Neuronal stem cell (in vitro differentiated cells): ENCODE measurements at regions not wholly inside any gene's neighbourhood (a gene's known extent, or its start where the extent isn't known, plus 50 kb on each side); places are given as distances from the start of the nearest gene placed in this dataset.
"Not testable (repeated sequence)": the region's sequence is repeated elsewhere in the genome, so short reads cannot be mapped to it uniquely, and the experiment has no call there.

ENCODE experiments used
- DNase-seq: peaks from one replicate; pipeline ENCODE4 v3.0.0-alpha.2; 2013; ENCODE audit warnings: low spot score
- H2AFZ ChIP-seq: one replicate; pipeline ENCODE4 v1.6.1; 2013; ENCODE audit warnings: mild to moderate bottlenecking, low read length, inconsistent platforms
- H2AK5ac ChIP-seq: 2 replicates; pipeline ENCODE4 v1.6.1; 2013; ENCODE audit warnings: low read depth, mild to moderate bottlenecking, inconsistent platforms, low read length, moderate library complexity, mixed read lengths
- H2BK120ac ChIP-seq: 2 replicates; pipeline ENCODE4 v1.6.1; 2013; ENCODE audit warnings: low read depth, mild to moderate bottlenecking, inconsistent platforms, low read length, moderate library complexity, mixed read lengths
- H2BK12ac ChIP-seq: one replicate; pipeline ENCODE4 v1.6.1; 2013; ENCODE audit warnings: low read length, inconsistent platforms
- H2BK15ac ChIP-seq: 2 replicates; pipeline ENCODE4 v1.6.1; 2013; ENCODE audit warnings: mild to moderate bottlenecking, low read length, inconsistent platforms, mixed read lengths
- H2BK5ac ChIP-seq: one replicate; pipeline ENCODE4 v1.6.1; 2013; ENCODE audit warnings: inconsistent platforms, mild to moderate bottlenecking, low read length, moderate library complexity
- H3K14ac ChIP-seq: one replicate; pipeline ENCODE4 v1.6.1; 2013; ENCODE audit warnings: low read length, inconsistent platforms
- H3K18ac ChIP-seq: 2 replicates; pipeline ENCODE4 v1.6.1; 2013; ENCODE audit warnings: low read length, inconsistent platforms
- H3K23ac ChIP-seq: 2 replicates; pipeline ENCODE4 v1.6.1; 2013; ENCODE audit warnings: low read depth, mild to moderate bottlenecking, mixed read lengths, low read length, inconsistent platforms; ENCODE audit not compliant: poor library complexity
- H3K27ac ChIP-seq: replicated peaks from 3 replicates; pipeline ENCODE4 v1.5.1; 2013; ENCODE audit warnings: low read length, inconsistent platforms
- H3K27me3 ChIP-seq, 3 experiments: 2 replicates each; pipeline ENCODE4 v1.6.1; 2013; ENCODE audit warnings: low read length in 3 of 3, mild to moderate bottlenecking in 2 of 3, inconsistent platforms in 1 of 3, low read depth in 1 of 3, mixed read lengths in 1 of 3, moderate library complexity in 1 of 3; ENCODE audit not compliant: control insufficient read depth in 3 of 3, insufficient read depth in 3 of 3
- H3K36me3 ChIP-seq, 2 donors: replicated peaks in 1 of 2; 2 replicates each; pipeline ENCODE4 v1.6.1; 2013; ENCODE audit warnings: low read length in 2 of 2; ENCODE audit not compliant: control insufficient read depth in 2 of 2, insufficient read depth in 2 of 2
- H3K4ac ChIP-seq: 2 replicates; pipeline ENCODE4 v1.6.1; 2013; ENCODE audit warnings: inconsistent platforms, mild to moderate bottlenecking, low read length, moderate library complexity
- H3K4me1 ChIP-seq, 2 donors: 1 replicate in 1 of 2; 2 replicates in 1 of 2; pipeline ENCODE4 v1.6.1; 2013; ENCODE audit warnings: low read length in 2 of 2, low read depth in 1 of 2; ENCODE audit not compliant: control insufficient read depth in 2 of 2, insufficient read depth in 1 of 2
- H3K4me2 ChIP-seq: one replicate; pipeline ENCODE4 v1.6.1; 2013; ENCODE audit warnings: mild to moderate bottlenecking, low read length, inconsistent platforms; ENCODE audit not compliant: insufficient read depth, poor library complexity, severe bottlenecking
- H3K4me3 ChIP-seq, 2 donors: 2 replicates each; pipeline ENCODE4 v1.5.1; 2013; ENCODE audit warnings: low read length in 2 of 2, mild to moderate bottlenecking in 2 of 2, inconsistent platforms in 1 of 2, moderate library complexity in 1 of 2
- H3K79me1 ChIP-seq: one replicate; pipeline ENCODE4 v1.6.1; 2013; ENCODE audit warnings: low read depth, mild to moderate bottlenecking, inconsistent platforms, low read length, moderate library complexity
- H3K9ac ChIP-seq: one replicate; pipeline ENCODE4 v1.6.1; 2013; ENCODE audit warnings: mild to moderate bottlenecking, low read depth, low read length, inconsistent platforms; ENCODE audit not compliant: poor library complexity
- H3K9me3 ChIP-seq, 2 donors: replicated peaks in 1 of 2; 2 replicates each; pipeline versions ENCODE3 to v1.6.1; 2013; ENCODE audit warnings: low read length in 2 of 2, mild to moderate bottlenecking in 2 of 2, inconsistent platforms in 1 of 2, low read depth in 1 of 2, mixed read lengths in 1 of 2, moderate library complexity in 1 of 2; ENCODE audit not compliant: control insufficient read depth in 2 of 2, insufficient read depth in 1 of 2
- H4K8ac ChIP-seq: one replicate; pipeline ENCODE4 v1.6.1; 2013; ENCODE audit warnings: low read depth, mild to moderate bottlenecking, inconsistent platforms, low read length, moderate library complexity
- H4K91ac ChIP-seq: one replicate; pipeline ENCODE4 v1.6.1; 2013; ENCODE audit warnings: low read length, low read depth, mild to moderate bottlenecking, inconsistent platforms; ENCODE audit not compliant: poor library complexity
- WGBS, 2 donors: extraction: QIAGEN DNeasy Blood & Tissue Kit; methylation state at CpG; one replicate each; pipeline ENCODE4 v1.1.7; 2013; ENCODE audit warnings: missing lambda C conversion rate in 2 of 2, mixed read lengths in 1 of 2; ENCODE audit not compliant: insufficient read length in 2 of 2, insufficient replicate concordance in 1 of 2; ENCODE audit errors: extremely low coverage in 2 of 2; 5-methylcytosine and 5-hydroxymethylcytosine counted together

DNA sequence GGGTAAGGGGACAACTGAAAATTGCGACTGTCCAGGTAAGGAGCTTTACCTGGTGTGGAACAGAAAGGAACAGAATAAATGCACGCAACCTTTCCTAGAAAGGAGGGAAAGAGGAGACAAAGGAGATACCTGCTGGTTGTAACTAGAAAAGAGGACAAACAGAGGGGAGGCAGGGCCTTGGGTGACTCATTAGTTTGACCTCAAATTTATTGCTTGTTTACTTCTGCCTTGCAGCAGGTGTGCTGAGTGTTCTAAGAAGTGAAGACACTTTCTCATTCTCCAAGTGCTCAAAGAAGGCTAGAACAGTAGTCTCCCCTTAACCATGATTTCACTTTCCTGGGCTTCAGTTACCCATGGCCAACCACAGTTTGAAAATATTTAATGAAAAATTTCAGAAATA lies 123.1 kb upstream of the BOD1L1 start:
- Histone ChIP-seq H3K9ac (no peak overlapping the region), H4K8ac (no peak overlapping the region), H3K4me2 (no peak overlapping the region), H3K23ac (no peak overlapping the region), H3K9me3 (peaks cover 0 to 2% of the 10 kb centered on the region in 2 donors), H3K27me3 (no peaks in the 10 kb centered on the region), H3K14ac (no peak overlapping the region), H3K4me3 (no peak overlapping the region), H3K36me3 (no peaks in the 10 kb centered on the region), H3K4ac (no peak overlapping the region), H3K18ac (no peak overlapping the region), H3K4me1 (no peaks in the 10 kb centered on the region), H2BK12ac (no peak overlapping the region), H2BK120ac (no peak overlapping the region), H2BK15ac (no peak overlapping the region), H4K91ac (no peak overlapping the region), H2AFZ (no peak overlapping the region), H3K27ac (no peak overlapping the region), H2AK5ac (no peak overlapping the region), H2BK5ac (no peak overlapping the region), H3K79me1 (no peaks in the 10 kb centered on the region)
- DNase-seq: no peak
- WGBS, 2 donors: no CpG with 5 or more reads among the region's 2 CpGs

DNA sequence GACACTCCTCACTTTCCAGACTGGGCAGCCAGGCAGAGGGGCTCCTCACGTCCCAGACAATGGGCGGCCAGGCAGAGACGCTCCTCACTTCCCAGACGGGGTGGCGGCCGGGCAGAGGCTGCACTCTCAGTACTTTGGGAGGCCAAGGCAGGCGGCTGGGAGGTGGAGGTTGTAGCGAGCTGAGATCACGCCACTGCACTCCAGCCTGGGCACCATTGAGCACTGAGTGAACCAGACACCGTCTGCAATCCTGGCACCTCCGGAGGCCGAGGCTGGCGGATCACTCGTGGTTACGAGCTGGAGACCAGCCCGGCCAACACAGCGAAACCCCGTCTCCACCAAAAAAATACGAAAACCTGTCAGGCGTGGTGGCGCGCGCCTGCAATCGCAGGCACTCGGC lies 134.1 kb upstream of the BOD1L1 start:
- not testable (repeated sequence) for H3K36me3 ChIP-seq, H4K8ac ChIP-seq, H2AK5ac ChIP-seq, H3K9me3 ChIP-seq, H3K4me1 ChIP-seq, H3K23ac ChIP-seq, H3K4me3 ChIP-seq, H3K27ac ChIP-seq, H3K14ac ChIP-seq, H4K91ac ChIP-seq, H2BK5ac ChIP-seq, H3K18ac ChIP-seq, H2BK120ac ChIP-seq, H3K4ac ChIP-seq, H3K27me3 ChIP-seq, H2BK12ac ChIP-seq, H2BK15ac ChIP-seq, DNase-seq, H3K4me2 ChIP-seq, H3K9ac ChIP-seq, H2AFZ ChIP-seq, H3K79me1 ChIP-seq
- no CpG with 5 or more reads among the region's 25 CpGs for WGBS, 2 donors

DNA sequence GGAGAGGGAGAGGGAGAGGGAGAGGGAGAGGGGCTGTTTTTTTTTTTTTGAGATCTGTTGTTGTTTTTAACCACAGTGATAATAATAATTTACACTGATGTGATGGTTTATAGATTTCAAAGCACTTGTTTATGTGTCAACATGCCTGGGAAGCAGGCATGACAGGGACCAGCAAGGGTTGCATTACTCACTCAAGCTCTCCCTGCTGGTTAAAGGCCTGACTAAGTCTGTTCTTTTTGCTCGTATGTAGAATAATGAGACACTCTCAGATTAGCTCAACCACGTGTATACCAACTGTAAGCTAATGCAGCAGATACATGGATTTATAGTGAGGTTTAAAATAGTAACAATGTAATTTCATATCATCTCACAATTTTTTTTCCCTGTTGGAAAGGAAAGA lies 134.6 kb upstream of the BOD1L1 start:
- Histone ChIP-seq H2AFZ (no peak overlapping the region), H3K4me2 (no peak overlapping the region), H2BK12ac (no peak overlapping the region), H3K27me3 (no peaks in the 10 kb centered on the region), H4K91ac (no peak overlapping the region), H3K9ac (no peak overlapping the region), H2BK15ac (no peak overlapping the region), H3K23ac (no peak overlapping the region), H2BK120ac (no peak overlapping the region), H3K14ac (no peak overlapping the region), H3K36me3 (no peaks in the 10 kb centered on the region), H3K4me3 (no peak overlapping the region), H3K18ac (no peak overlapping the region), H4K8ac (no peak overlapping the region), H3K79me1 (no peaks in the 10 kb centered on the region), H3K9me3 (peaks cover 0 to 3% of the 10 kb centered on the region in 2 donors), H3K4ac (no peak overlapping the region), H2BK5ac (no peak overlapping the region), H3K4me1 (no peaks in the 10 kb centered on the region), H3K27ac (no peak overlapping the region), H2AK5ac (no peak overlapping the region)
- WGBS, 2 donors: no CpG with 5 or more reads among the region's 2 CpGs
- no peak for DNase-seq

DNA sequence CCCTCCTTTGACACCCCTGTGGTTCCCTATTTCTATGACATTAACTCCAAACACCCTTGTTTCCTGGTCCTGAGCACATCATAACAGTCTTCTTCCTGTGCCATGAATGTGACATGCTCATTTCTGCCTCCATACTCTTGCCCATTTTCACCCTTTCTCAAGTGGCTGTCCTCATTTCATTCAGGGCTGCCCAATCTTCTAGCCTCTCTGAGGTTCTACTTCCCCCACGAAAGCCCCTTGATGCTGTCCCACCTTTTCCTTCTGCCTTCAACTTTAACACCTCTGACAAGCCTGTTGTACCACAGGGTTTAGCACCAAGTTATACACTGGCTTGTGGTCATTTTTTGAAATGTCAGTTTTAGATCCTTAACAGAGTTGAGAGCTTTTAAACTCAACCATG lies 136.2 kb upstream of the BOD1L1 start:
- Histone ChIP-seq H2BK15ac (no peak overlapping the region), H2BK120ac (no peak overlapping the region), H3K23ac (no peak overlapping the region), H3K9me3 (no peaks in the 10 kb centered on the region), H3K4me2 (no peak overlapping the region), H3K14ac (no peak overlapping the region), H3K36me3 (no peaks in the 10 kb centered on the region), H3K4ac (no peak overlapping the region), H3K18ac (no peak overlapping the region), H3K4me1 (no peaks in the 10 kb centered on the region), H2AFZ (no peak overlapping the region), H4K8ac (no peak overlapping the region), H2AK5ac (no peak overlapping the region), H2BK5ac (no peak overlapping the region), H3K27me3 (no peaks in the 10 kb centered on the region), H4K91ac (no peak overlapping the region), H3K4me3 (peak overlapping the region in 1 of 2 donors; percentile 55), H3K27ac (no peak overlapping the region), H2BK12ac (no peak overlapping the region), H3K9ac (no peak overlapping the region), H3K79me1 (no peaks in the 10 kb centered on the region)
- no CpG with 5 or more reads among the region's 1 CpG for WGBS, 2 donors
- DNase-seq: no peak
